ENCODE measurements at regions not wholly inside any gene's neighbourhood (a gene's known extent, or its start where the extent isn't known, plus 50 kb on each side); places are given as distances from the start of the nearest gene placed in this dataset.

- Histone ChIP-seq H3K27me3 (ENCODE audit: control insufficient read depth, insufficient read depth, low read length) (no peaks in the 10 kb centered on the region), H3K4me3 (ENCODE audit: low read depth, low read length) (no peak overlapping the region), H3K36me3 (ENCODE audit: control insufficient read depth, insufficient read depth, low read length) (no peaks in the 10 kb centered on the region)
- peak; percentile 1 for DNase-seq (ENCODE audit: low read depth)
- TF ChIP-seq, protein P1, sequence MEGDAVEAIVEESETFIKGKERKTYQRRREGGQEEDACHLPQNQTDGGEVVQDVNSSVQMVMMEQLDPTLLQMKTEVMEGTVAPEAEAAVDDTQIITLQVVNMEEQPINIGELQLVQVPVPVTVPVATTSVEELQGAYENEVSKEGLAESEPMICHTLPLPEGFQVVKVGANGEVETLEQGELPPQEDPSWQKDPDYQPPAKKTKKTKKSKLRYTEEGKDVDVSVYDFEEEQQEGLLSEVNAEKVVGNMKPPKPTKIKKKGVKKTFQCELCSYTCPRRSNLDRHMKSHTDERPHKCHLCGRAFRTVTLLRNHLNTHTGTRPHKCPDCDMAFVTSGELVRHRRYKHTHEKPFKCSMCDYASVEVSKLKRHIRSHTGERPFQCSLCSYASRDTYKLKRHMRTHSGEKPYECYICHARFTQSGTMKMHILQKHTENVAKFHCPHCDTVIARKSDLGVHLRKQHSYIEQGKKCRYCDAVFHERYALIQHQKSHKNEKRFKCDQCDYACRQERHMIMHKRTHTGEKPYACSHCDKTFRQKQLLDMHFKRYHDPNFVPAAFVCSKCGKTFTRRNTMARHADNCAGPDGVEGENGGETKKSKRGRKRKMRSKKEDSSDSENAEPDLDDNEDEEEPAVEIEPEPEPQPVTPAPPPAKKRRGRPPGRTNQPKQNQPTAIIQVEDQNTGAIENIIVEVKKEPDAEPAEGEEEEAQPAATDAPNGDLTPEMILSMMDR (IDR thresholded peaks at IDR 0.05; ENCODE audit: insufficient read depth, low read length, severe bottlenecking), result no peak
- peak; percentile 68 for FAIRE-seq
Measured at GRCh38 chr11:105553025-105553424, 56.8 kb upstream of the GRIA4 start.

GRCh38 chr11:105548359-105548758, 61.5 kb upstream of the GRIA4 start:
- no peaks in the 10 kb centered on the region for H3K36me3 ChIP-seq (ENCODE audit: control insufficient read depth, insufficient read depth, low read length)
- DNase-seq (ENCODE audit: low read depth) (no peak), FAIRE-seq (no peak)
- TF ChIP-seq, protein P1 (IDR thresholded peaks at IDR 0.05; ENCODE audit: insufficient read depth, low read length, severe bottlenecking), result no peak
- no peak overlapping the region for H3K4me3 ChIP-seq (ENCODE audit: low read depth, low read length)
- H3K27me3 ChIP-seq (ENCODE audit: control insufficient read depth, insufficient read depth, low read length), result no peaks in the 10 kb centered on the region

DNA sequence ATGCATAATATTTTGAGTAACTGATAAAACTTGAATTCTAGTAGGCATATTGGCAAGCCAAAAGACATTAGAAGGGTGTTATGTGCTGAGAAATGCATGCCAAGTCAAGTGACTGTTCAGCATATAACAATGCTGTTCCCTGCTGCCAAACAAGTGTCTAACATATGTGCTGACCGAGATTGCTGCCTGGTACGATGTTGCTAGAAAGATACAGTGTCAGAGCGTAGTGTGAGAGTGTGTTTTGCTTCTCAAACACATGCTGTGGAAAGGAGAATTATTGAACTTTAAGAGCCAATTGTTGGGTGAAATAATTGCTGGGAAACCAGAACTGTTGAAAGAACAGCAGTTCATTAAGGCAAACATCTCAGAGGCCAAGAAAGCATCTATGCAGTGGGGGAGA, 71.3 kb upstream of the GRIA4 start:
- DNase-seq (ENCODE audit: low read depth) (no peak), FAIRE-seq (no peak)
- TF ChIP-seq, protein P1 (IDR thresholded peaks at IDR 0.05; ENCODE audit: insufficient read depth, low read length, severe bottlenecking), result no peak
- Histone ChIP-seq H3K4me3 (ENCODE audit: low read depth, low read length) (no peak overlapping the region), H3K27me3 (ENCODE audit: control insufficient read depth, insufficient read depth, low read length) (no peaks in the 10 kb centered on the region), H3K36me3 (ENCODE audit: control insufficient read depth, insufficient read depth, low read length) (no peaks in the 10 kb centered on the region)

GRCh38 chr11:105537531-105537930, 72.3 kb upstream of the GRIA4 start:
- DNase-seq (ENCODE audit: low read depth) (no peak), FAIRE-seq (no peak)
- Histone ChIP-seq H3K36me3 (ENCODE audit: control insufficient read depth, insufficient read depth, low read length) (no peaks in the 10 kb centered on the region), H3K27me3 (ENCODE audit: control insufficient read depth, insufficient read depth, low read length) (no peaks in the 10 kb centered on the region), H3K4me3 (ENCODE audit: low read depth, low read length) (no peak overlapping the region)
- TF ChIP-seq, protein P1 (IDR thresholded peaks at IDR 0.05; ENCODE audit: insufficient read depth, low read length, severe bottlenecking), result no peak

- FAIRE-seq, result no peak
Measured at GRCh38 chr11:105524286-105524685, 85.6 kb upstream of the GRIA4 start.

More at GRCh38 chr11:105524286-105524685, 85.6 kb upstream of the GRIA4 start:
- H3K4me3 ChIP-seq (ENCODE audit: low read depth, low read length), result no peak overlapping the region
- no peaks in the 10 kb centered on the region for H3K27me3 ChIP-seq (ENCODE audit: control insufficient read depth, insufficient read depth, low read length)
- DNase-seq (ENCODE audit: low read depth), result no peak
- TF ChIP-seq, protein P1 (IDR thresholded peaks at IDR 0.05; ENCODE audit: insufficient read depth, low read length, severe bottlenecking), result no peak
- H3K36me3 ChIP-seq (ENCODE audit: control insufficient read depth, insufficient read depth, low read length), result no peaks in the 10 kb centered on the region
